ENCODE measurements at regions not wholly inside any gene's neighbourhood (a gene's known extent, or its start where the extent isn't known, plus 50 kb on each side); places are given as distances from the start of the nearest gene placed in this dataset.

- TF ChIP-seq EZH2 (IDR thresholded peaks at IDR 0.05; ENCODE audit: low read length, missing control alignments) (no peak), CTCF (conservative IDR thresholded peaks at IDR 0.05 in 1 of 2, IDR thresholded peaks at IDR 0.05 in 1 of 2; ENCODE audit: low read depth in 1 of 2, low read length in 2 of 2) (no peak)
Measured at GRCh38 chr18:51300912-51301311, 103.4 kb upstream of the MEX3C start.

Measured in fibroblast of lung (primary cell).